WTC11 (cell line): ENCODE measurements at regions not wholly inside any gene's neighbourhood (a gene's known extent, or its start where the extent isn't known, plus 50 kb on each side); places are given as distances from the start of the nearest gene placed in this dataset.

ENCODE experiments used
- ATAC-seq: fragments of 200-7000 bp; cut with Tn5 transposase; 2 replicates; pipeline ENCODE4 v1.10.0; 2021; ENCODE audit warnings: mild to moderate bottlenecking, moderate library complexity
- CTCF ChIA-PET: fragments of 300-600 bp; sonication (Branson Sonifier 250); formaldehyde crosslinking; loops from one replicate; lab custom pipeline; 2021; ENCODE audit warnings: antibody characterized with exemption; lab: Charles Lee
- POLR2A ChIA-PET: fragments of 350-600 bp; sonication (Branson Sonifier 250); formaldehyde crosslinking; loops from one replicate; lab custom pipeline; 2021; ENCODE audit warnings: antibody characterized with exemption; lab: Charles Lee
- DNase-seq: peaks from one replicate; pipeline ENCODE4 v3.0.0; 2021; ENCODE audit warnings: low spot score
- H3K27ac Mint-ChIP-seq: 2 replicates; pipeline ENCODE4 v1.8.0; 2021; ENCODE audit warnings: mixed read lengths
- H3K27me3 Mint-ChIP-seq: 2 replicates; pipeline ENCODE4 v1.8.0; 2021; ENCODE audit warnings: low read depth, mild to moderate bottlenecking, moderate library complexity, mixed read lengths
- H3K36me3 Mint-ChIP-seq: 2 replicates; pipeline ENCODE4 v1.8.0; 2021; ENCODE audit warnings: mixed read lengths
- H3K4me1 Mint-ChIP-seq: 2 replicates; pipeline ENCODE4 v1.8.0; 2022; ENCODE audit warnings: mixed read lengths
- H3K4me3 Mint-ChIP-seq: 2 replicates; pipeline ENCODE4 v1.8.0; 2021; ENCODE audit warnings: mild to moderate bottlenecking, moderate library complexity, mixed read lengths
- H3K9me3 Mint-ChIP-seq: 2 replicates; pipeline ENCODE4 v1.8.0; 2021; ENCODE audit warnings: mixed read lengths
- CBFB ChIP-seq: sonication (generic); formaldehyde crosslinking; IDR thresholded peaks from 2 replicates; pipeline ENCODE4 v1.8.1; 2022; ENCODE audit warnings: mild to moderate bottlenecking, low read depth, missing genetic modification reagents
- CREB1 ChIP-seq: sonication (generic); formaldehyde crosslinking; IDR thresholded peaks from 2 replicates; pipeline ENCODE4 v1.8.0; 2023; ENCODE audit warnings: mild to moderate bottlenecking, missing genetic modification reagents
- E2F1 ChIP-seq: sonication (generic); formaldehyde crosslinking; IDR thresholded peaks from 2 replicates; pipeline ENCODE4 v1.8.0; 2022; ENCODE audit warnings: mild to moderate bottlenecking, missing genetic modification reagents
- EMX1 ChIP-seq: fragments of 250-450 bp; sonication (Bioruptor Pico); IDR thresholded peaks from 2 replicates; pipeline ENCODE4 v1.8.0; 2021; ENCODE audit warnings: mild to moderate bottlenecking
- GABPB1 ChIP-seq: sonication (generic); formaldehyde crosslinking; IDR thresholded peaks from 2 replicates; pipeline ENCODE4 v1.8.1; 2023; ENCODE audit warnings: mild to moderate bottlenecking, missing genetic modification reagents
- GRHL2 ChIP-seq: fragments of 250-450 bp; sonication (Bioruptor Pico); IDR thresholded peaks from 2 replicates; pipeline ENCODE4 v1.8.0; 2022; ENCODE audit warnings: mild to moderate bottlenecking, moderate library complexity; ENCODE audit not compliant: insufficient replicate concordance, severe bottlenecking
- MXD4 ChIP-seq: fragments of 250-450 bp; sonication (Bioruptor Pico); IDR thresholded peaks from 2 replicates; pipeline ENCODE4 v1.8.0; 2021; ENCODE audit warnings: mild to moderate bottlenecking, moderate library complexity, borderline replicate concordance
- MYBL2 ChIP-seq: sonication (generic); formaldehyde crosslinking; IDR thresholded peaks from 2 replicates; pipeline ENCODE4 v1.8.1; 2023; ENCODE audit warnings: mild to moderate bottlenecking, moderate library complexity, missing genetic modification reagents
- NFE2L1 ChIP-seq: sonication (generic); formaldehyde crosslinking; IDR thresholded peaks from 2 replicates; pipeline ENCODE4 v1.8.1; 2023; ENCODE audit warnings: missing genetic modification reagents
- PREB ChIP-seq: sonication (generic); formaldehyde crosslinking; IDR thresholded peaks from 2 replicates; pipeline ENCODE4 v1.8.1; 2022; ENCODE audit warnings: mild to moderate bottlenecking, missing genetic modification reagents, moderate library complexity, borderline replicate concordance
- SMAD3 ChIP-seq: sonication (generic); formaldehyde crosslinking; IDR thresholded peaks from 2 replicates; pipeline ENCODE4 v1.8.0; 2022; ENCODE audit warnings: missing genetic modification reagents, mild to moderate bottlenecking, borderline replicate concordance
- SMAD4 ChIP-seq: sonication (generic); formaldehyde crosslinking; IDR thresholded peaks from 2 replicates; pipeline ENCODE4 v1.8.0; 2022; ENCODE audit warnings: mild to moderate bottlenecking, missing genetic modification reagents
- TEAD1 ChIP-seq: sonication (generic); formaldehyde crosslinking; IDR thresholded peaks from 2 replicates; pipeline ENCODE4 v1.8.0; 2022; ENCODE audit warnings: mild to moderate bottlenecking, missing genetic modification reagents
- TP53 ChIP-seq: sonication (generic); formaldehyde crosslinking; IDR thresholded peaks from 2 replicates; pipeline ENCODE4 v1.8.1; 2023; ENCODE audit warnings: mild to moderate bottlenecking, missing genetic modification reagents
- ZBTB21 ChIP-seq: sonication (generic); formaldehyde crosslinking; IDR thresholded peaks from 2 replicates; pipeline ENCODE4 v1.8.1; 2023; ENCODE audit warnings: mild to moderate bottlenecking, missing genetic modification reagents, borderline replicate concordance
- ZNF138 ChIP-seq: sonication (generic); formaldehyde crosslinking; conservative IDR thresholded peaks from 2 replicates; pipeline ENCODE4 v1.8.1; 2022; ENCODE audit warnings: mild to moderate bottlenecking, moderate library complexity, missing genetic modification reagents
- ZNF423 ChIP-seq: fragments of 250-450 bp; sonication (Bioruptor Pico); IDR thresholded peaks from 2 replicates; pipeline ENCODE4 v2.1.2; 2022; ENCODE audit warnings: mild to moderate bottlenecking, moderate library complexity
- ZNF425 ChIP-seq: fragments of 250-450 bp; sonication (Bioruptor Pico); conservative IDR thresholded peaks from 2 replicates; pipeline ENCODE4 v1.9.0; 2021; ENCODE audit warnings: mild to moderate bottlenecking
- ZNF532 ChIP-seq: fragments of 250-450 bp; sonication (Bioruptor Pico); IDR thresholded peaks from 2 replicates; pipeline ENCODE4 v1.9.0; 2021; ENCODE audit warnings: mild to moderate bottlenecking, borderline replicate concordance
- ZNF671 ChIP-seq: fragments of 250-450 bp; sonication (Bioruptor Pico); IDR thresholded peaks from 2 replicates; pipeline ENCODE4 v1.8.0; 2021; ENCODE audit warnings: mild to moderate bottlenecking
- TF ChIP-seq, protein P1 (sequence below): sonication (generic); formaldehyde crosslinking; IDR thresholded peaks from 2 replicates; pipeline ENCODE4 v1.8.1; 2022; ENCODE audit warnings: low read depth, mild to moderate bottlenecking, moderate library complexity, missing genetic modification reagents, borderline replicate concordance
- TF ChIP-seq, protein P2 (sequence below): sonication (generic); formaldehyde crosslinking; IDR thresholded peaks from 2 replicates; pipeline ENCODE4 v1.8.1; 2023; ENCODE audit warnings: mild to moderate bottlenecking, missing genetic modification reagents

DNA sequence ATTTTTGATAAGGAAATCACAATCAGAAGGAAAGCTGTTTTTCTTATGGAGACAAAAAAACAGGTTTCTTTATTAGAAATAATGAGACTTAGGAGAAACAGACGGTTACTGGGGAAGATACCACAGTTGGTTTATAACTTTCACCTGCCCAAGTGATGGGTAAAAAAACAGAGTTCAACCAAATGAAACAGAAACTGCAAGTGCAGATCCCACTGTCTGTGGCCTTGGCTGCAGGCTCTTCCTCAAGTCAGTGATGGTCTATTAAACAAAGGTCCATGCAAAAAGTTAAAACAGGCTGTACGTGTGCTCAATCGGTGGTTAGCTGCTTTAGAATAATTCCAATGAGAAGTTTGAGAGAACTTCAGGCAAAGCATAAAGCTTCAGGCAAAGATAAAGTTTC, 112.1 kb upstream of the NEGR1 start (continued):
- TF ChIP-seq ZBTB21 (CRISPR knock-in tag) = no peak
- TF ChIP-seq TEAD1 (CRISPR knock-in tag) = no peak
- no peak for TF ChIP-seq SMAD3 (CRISPR knock-in tag)
- no peak for TF ChIP-seq SMAD4
- no peak for TF ChIP-seq MYBL2 (CRISPR knock-in tag)
- TF ChIP-seq ZNF423 = no peak
- TF ChIP-seq ZNF671 = no peak
- no peak for TF ChIP-seq CREB1
- TF ChIP-seq MXD4 = no peak

DNA sequence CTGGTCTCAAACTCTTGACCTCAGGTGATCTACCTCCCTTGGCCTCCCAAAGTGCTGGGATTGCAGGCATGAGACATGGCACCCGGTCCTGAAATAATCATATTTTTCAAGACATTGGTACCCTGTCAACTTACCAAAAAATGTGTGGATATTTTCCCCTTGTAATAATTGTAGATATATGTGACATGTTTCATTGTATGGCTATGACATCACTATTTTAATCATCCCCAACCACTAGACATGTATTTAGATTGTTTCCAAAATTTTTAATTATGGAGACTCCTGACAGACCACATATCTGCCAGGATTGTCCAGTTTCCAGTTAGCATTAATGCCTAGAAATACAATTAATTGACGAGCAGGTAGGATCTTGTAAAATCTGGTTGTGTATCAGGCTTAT, 96.7 kb upstream of the NEGR1 start:
- DNase-seq (no peak), ATAC-seq (no peak)
- ChIA-PET POLR2A (no interaction called here), CTCF (no interaction called here)
- H3K36me3 Mint-ChIP-seq = no peaks in the 10 kb centered on the region
- no peak overlapping the region for H3K4me3 Mint-ChIP-seq
- peaks cover 6% of the 10 kb centered on the region; the same call in 1 of the 2 replicates for H3K9me3 Mint-ChIP-seq
- H3K4me1 Mint-ChIP-seq = no peaks in the 10 kb centered on the region
- H3K27me3 Mint-ChIP-seq = no peaks in the 10 kb centered on the region
- TF ChIP-seq, protein P1, sequence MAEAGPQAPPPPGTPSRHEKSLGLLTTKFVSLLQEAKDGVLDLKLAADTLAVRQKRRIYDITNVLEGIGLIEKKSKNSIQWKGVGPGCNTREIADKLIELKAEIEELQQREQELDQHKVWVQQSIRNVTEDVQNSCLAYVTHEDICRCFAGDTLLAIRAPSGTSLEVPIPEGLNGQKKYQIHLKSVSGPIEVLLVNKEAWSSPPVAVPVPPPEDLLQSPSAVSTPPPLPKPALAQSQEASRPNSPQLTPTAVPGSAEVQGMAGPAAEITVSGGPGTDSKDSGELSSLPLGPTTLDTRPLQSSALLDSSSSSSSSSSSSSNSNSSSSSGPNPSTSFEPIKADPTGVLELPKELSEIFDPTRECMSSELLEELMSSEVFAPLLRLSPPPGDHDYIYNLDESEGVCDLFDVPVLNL (CRISPR knock-in tag) = no peak
- no peak for TF ChIP-seq ZBTB21 (CRISPR knock-in tag)
- no peak overlapping the region for H3K27ac Mint-ChIP-seq

GRCh38 chr1:72375226-72375625, 92.9 kb upstream of the NEGR1 start:
- no peak overlapping the region for H3K4me3 Mint-ChIP-seq
- H3K27ac Mint-ChIP-seq = no peak overlapping the region
- ATAC-seq = no peak
- no peaks in the 10 kb centered on the region for H3K36me3 Mint-ChIP-seq
- peaks cover 13% of the 10 kb centered on the region for H3K4me1 Mint-ChIP-seq
- peaks cover 4% of the 10 kb centered on the region; the same call in 1 of the 2 replicates for H3K9me3 Mint-ChIP-seq
- no peaks in the 10 kb centered on the region for H3K27me3 Mint-ChIP-seq
- DNase-seq = no peak
- POLR2A ChIA-PET = no interaction called here
- CTCF ChIA-PET = no interaction called here
- TF ChIP-seq NFE2L1 (CRISPR knock-in tag) = no peak
- TF ChIP-seq TEAD1 (CRISPR knock-in tag) = no peak
- TF ChIP-seq E2F1 (CRISPR knock-in tag) = no peak
- TF ChIP-seq PREB (CRISPR knock-in tag) = no peak
- TF ChIP-seq CBFB (CRISPR knock-in tag) = no peak
- no peak for TF ChIP-seq CREB1
- TF ChIP-seq ZNF532 (CRISPR knock-in tag) = no peak
- TF ChIP-seq GABPB1 (CRISPR knock-in tag) = no peak
- TF ChIP-seq ZNF425 (CRISPR knock-in tag) = no peak
- TF ChIP-seq TP53 (CRISPR knock-in tag) = no peak
- TF ChIP-seq GRHL2 (CRISPR knock-in tag) = no peak
- no peak for TF ChIP-seq MXD4
- TF ChIP-seq, protein P2, sequence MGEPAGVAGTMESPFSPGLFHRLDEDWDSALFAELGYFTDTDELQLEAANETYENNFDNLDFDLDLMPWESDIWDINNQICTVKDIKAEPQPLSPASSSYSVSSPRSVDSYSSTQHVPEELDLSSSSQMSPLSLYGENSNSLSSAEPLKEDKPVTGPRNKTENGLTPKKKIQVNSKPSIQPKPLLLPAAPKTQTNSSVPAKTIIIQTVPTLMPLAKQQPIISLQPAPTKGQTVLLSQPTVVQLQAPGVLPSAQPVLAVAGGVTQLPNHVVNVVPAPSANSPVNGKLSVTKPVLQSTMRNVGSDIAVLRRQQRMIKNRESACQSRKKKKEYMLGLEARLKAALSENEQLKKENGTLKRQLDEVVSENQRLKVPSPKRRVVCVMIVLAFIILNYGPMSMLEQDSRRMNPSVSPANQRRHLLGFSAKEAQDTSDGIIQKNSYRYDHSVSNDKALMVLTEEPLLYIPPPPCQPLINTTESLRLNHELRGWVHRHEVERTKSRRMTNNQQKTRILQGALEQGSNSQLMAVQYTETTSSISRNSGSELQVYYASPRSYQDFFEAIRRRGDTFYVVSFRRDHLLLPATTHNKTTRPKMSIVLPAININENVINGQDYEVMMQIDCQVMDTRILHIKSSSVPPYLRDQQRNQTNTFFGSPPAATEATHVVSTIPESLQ = no peak
- TF ChIP-seq EMX1 = no peak
- TF ChIP-seq ZNF138 (CRISPR knock-in tag) = no peak
- TF ChIP-seq, all 79 proteins: peak for 0
